GM23338 (cell line): ENCODE measurements at regions not wholly inside any gene's neighbourhood (a gene's known extent, or its start where the extent isn't known, plus 50 kb on each side); places are given as distances from the start of the nearest gene placed in this dataset.
"Not testable (repeated sequence)": the region's sequence is repeated elsewhere in the genome, so short reads cannot be mapped to it uniquely, and the experiment has no call there.

Experiments used
- ATAC-seq: fragments of 200-7000 bp; cut with Tn5 transposase; 3 replicates; pipeline ENCODE4 v1.9.1; 2020
- DNase-seq: peaks from one replicate; pipeline ENCODE4 v3.0.0-alpha.2; 2015; ENCODE audit warnings: low spot score
- H2AFZ ChIP-seq: fragments of 200-600 bp; sonication (generic); 2 replicates; pipeline ENCODE4 v1.8.0; 2016; ENCODE audit warnings: antibody characterized with exemption, mild to moderate bottlenecking, moderate library complexity
- H3F3A ChIP-seq: fragments of 200-600 bp; sonication (generic); replicated peaks from 2 replicates; pipeline ENCODE4 v1.8.0; 2017; ENCODE audit warnings: antibody characterized with exemption, mixed run types, low read depth
- H3K27ac ChIP-seq: fragments of 200-600 bp; sonication (generic); 2 replicates; pipeline ENCODE4 v1.6.1; 2016; ENCODE audit warnings: low read depth
- H3K27me3 ChIP-seq: fragments of 200-600 bp; sonication (generic); 2 replicates; pipeline ENCODE4 v1.8.0; 2016; ENCODE audit warnings: mild to moderate bottlenecking, mixed run types, moderate library complexity; ENCODE audit not compliant: insufficient read depth
- H3K36me3 ChIP-seq: fragments of 200-600 bp; sonication (generic); 2 replicates; pipeline ENCODE4 v1.8.0; 2016; ENCODE audit warnings: mild to moderate bottlenecking; ENCODE audit not compliant: insufficient read depth
- H3K4me1 ChIP-seq: fragments of 200-600 bp; sonication (generic); 2 replicates; pipeline ENCODE4 v1.8.0; 2016; ENCODE audit warnings: mild to moderate bottlenecking, moderate library complexity; ENCODE audit not compliant: insufficient read depth
- H3K4me2 ChIP-seq: fragments of 200-600 bp; sonication (generic); 2 replicates; pipeline ENCODE4 v1.7.1; 2017; ENCODE audit warnings: mixed run types
- H3K4me3 ChIP-seq: fragments of 200-600 bp; sonication (generic); 2 replicates; pipeline ENCODE4 v1.6.1; 2016; ENCODE audit warnings: mixed run types
- H3K79me2 ChIP-seq: fragments of 200-600 bp; sonication (generic); replicated peaks from 2 replicates; pipeline ENCODE4 v1.8.0; 2017; ENCODE audit warnings: mild to moderate bottlenecking; ENCODE audit not compliant: insufficient read depth
- H3K9me2 ChIP-seq: fragments of 200-600 bp; sonication (generic); 2 replicates; pipeline ENCODE4 v1.8.0; 2017; ENCODE audit not compliant: insufficient read depth
- H4K20me1 ChIP-seq: fragments of 200-600 bp; sonication (generic); replicated peaks from 2 replicates; pipeline ENCODE4 v1.8.0; 2017; ENCODE audit warnings: mild to moderate bottlenecking; ENCODE audit not compliant: insufficient read depth
- H3K27ac Mint-ChIP-seq: 2 replicates; pipeline ENCODE4 v1.8.0; 2020; ENCODE audit warnings: inconsistent platforms, mild to moderate bottlenecking, moderate library complexity, mixed read lengths
- H3K27me3 Mint-ChIP-seq: 3 replicates; pipeline ENCODE4 v1.8.0; 2022; ENCODE audit warnings: low read depth, mild to moderate bottlenecking, moderate library complexity, mixed read lengths, inconsistent platforms; ENCODE audit not compliant: insufficient read depth, poor library complexity
- H3K36me3 Mint-ChIP-seq: 3 replicates; pipeline ENCODE4 v1.8.0; 2021; ENCODE audit warnings: low read depth, mild to moderate bottlenecking, inconsistent platforms, moderate library complexity, mixed read lengths
- H3K4me1 Mint-ChIP-seq: 3 replicates; pipeline ENCODE4 v1.8.0; 2020; ENCODE audit warnings: mild to moderate bottlenecking, inconsistent platforms, mixed read lengths
- H3K4me3 Mint-ChIP-seq: 3 replicates; pipeline ENCODE4 v1.8.0; 2021; ENCODE audit warnings: moderate library complexity, mild to moderate bottlenecking, inconsistent platforms, mixed read lengths
- H3K9me3 Mint-ChIP-seq: 3 replicates; pipeline ENCODE4 v1.8.0; 2020; ENCODE audit warnings: moderate library complexity, mild to moderate bottlenecking, inconsistent platforms, mixed read lengths
- NANOG ChIP-seq: IDR thresholded peaks from 2 replicates; pipeline ENCODE4 v1.6.1; 2016; ENCODE audit warnings: antibody characterized with exemption, borderline replicate concordance
- ZNF114 ChIP-seq: fragments of 250-450 bp; sonication (Bioruptor Pico); IDR thresholded peaks from 2 replicates; pipeline ENCODE4 v1.5.0; 2020; ENCODE audit warnings: mild to moderate bottlenecking, moderate library complexity
- TF ChIP-seq, protein P1 (sequence below): IDR thresholded peaks from one replicate; pipeline ENCODE4 v1.6.1; 2018; ENCODE audit warnings: antibody characterized with exemption; ENCODE audit not compliant: unreplicated experiment

DNA sequence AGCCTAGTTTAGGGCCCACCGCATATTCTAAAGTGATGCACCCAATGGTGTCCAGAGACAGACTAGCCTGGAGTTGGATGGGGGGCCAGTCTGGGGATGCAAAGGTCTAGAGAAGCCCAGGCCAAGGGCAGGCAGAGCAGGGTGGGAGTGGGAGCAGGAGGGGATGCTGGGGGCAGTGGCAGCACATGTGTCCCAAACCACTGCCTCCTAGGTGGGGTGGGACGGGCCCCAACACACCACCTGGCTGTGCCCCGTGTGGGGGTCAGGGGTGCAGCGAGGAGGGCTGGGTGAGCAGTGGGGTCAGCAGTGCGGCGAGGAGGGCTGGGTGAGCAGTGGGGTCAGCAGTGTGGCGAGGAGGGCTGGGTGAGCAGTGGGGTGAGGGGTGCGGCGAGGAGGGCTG, 92.7 kb downstream of the METRNL start:
- not testable (repeated sequence) for ATAC-seq

GRCh38 chr17:83172646-83173045, 93.2 kb downstream of the METRNL start:
- H3K4me1 Mint-ChIP-seq, H3K27ac ChIP-seq, H3K4me1 ChIP-seq, H2AFZ ChIP-seq, H3K36me3 Mint-ChIP-seq, H3K4me2 ChIP-seq, H3K9me3 Mint-ChIP-seq, H4K20me1 ChIP-seq, H3K27ac Mint-ChIP-seq, H3K4me3 ChIP-seq, H3K9me2 ChIP-seq, H3K79me2 ChIP-seq, H3F3A ChIP-seq, H3K27me3 ChIP-seq, DNase-seq, ATAC-seq, H3K36me3 ChIP-seq, H3K4me3 Mint-ChIP-seq, H3K27me3 Mint-ChIP-seq: not testable (repeated sequence)

More for the DNA sequence above, 92.7 kb downstream of the METRNL start:
- H3K4me1 ChIP-seq, H4K20me1 ChIP-seq, H3K27ac Mint-ChIP-seq, H3K27me3 ChIP-seq, H3K36me3 ChIP-seq, H3K79me2 ChIP-seq, H3K36me3 Mint-ChIP-seq, H3K9me3 Mint-ChIP-seq, H3K9me2 ChIP-seq, H3K4me3 Mint-ChIP-seq, DNase-seq, H3K4me3 ChIP-seq, H3K27me3 Mint-ChIP-seq, H3F3A ChIP-seq, H3K4me1 Mint-ChIP-seq, H3K4me2 ChIP-seq, H3K27ac ChIP-seq: not testable (repeated sequence)
- peak overlapping the region; percentile 53; the same call in 1 of the 2 replicates for H2AFZ ChIP-seq

DNA sequence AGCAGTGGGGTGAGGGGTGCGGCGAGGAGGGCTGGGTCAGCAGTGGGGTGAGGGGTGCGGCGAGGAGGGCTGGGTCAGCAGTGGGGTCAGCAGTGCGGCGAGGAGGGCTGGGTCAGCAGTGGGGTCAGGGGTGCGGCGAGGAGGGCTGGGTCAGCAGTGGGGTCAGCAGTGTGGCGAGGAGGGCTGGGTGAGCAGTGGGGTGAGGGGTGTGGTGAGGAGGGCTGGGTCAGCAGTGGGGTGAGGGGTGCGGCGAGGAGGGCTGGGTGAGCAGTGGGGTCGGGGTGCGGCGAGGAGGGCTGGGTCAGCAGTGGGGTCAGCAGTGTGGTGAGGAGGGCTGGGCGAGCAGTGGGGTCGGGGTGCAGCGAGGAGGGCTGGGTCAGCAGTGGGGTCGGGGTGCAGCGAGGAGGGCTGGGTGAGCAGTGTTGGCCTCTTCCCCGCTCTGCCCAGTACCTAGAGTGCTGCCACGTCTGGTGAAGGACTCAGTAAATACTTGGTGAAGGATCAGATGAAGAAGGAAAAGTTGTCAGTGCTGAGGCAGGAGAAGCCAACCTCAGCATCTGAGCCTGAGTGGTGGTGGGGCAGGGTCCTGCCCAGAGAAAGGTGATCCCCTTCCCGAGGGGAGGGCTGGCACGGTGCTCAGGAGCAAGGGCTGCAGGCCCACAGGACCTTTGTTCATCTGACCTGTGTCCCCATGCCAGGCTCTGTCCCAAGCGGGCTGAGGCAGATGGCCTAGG, 93.9 kb downstream of the METRNL start:
- not testable (repeated sequence) for ATAC-seq, DNase-seq, H3K9me3 Mint-ChIP-seq

GRCh38 chr17:83173914-83174361, 94.5 kb downstream of the METRNL start:
- no peaks in the 10 kb centered on the region for H3K36me3 Mint-ChIP-seq

More for the DNA sequence above, 93.9 kb downstream of the METRNL start:
- not testable (repeated sequence) for H3F3A ChIP-seq, H3K27me3 Mint-ChIP-seq, H3K4me1 Mint-ChIP-seq, H3K4me3 ChIP-seq, H4K20me1 ChIP-seq, H3K79me2 ChIP-seq, H3K4me1 ChIP-seq, H3K36me3 ChIP-seq, H2AFZ ChIP-seq, H3K27me3 ChIP-seq, H3K9me2 ChIP-seq, H3K4me2 ChIP-seq, H3K36me3 Mint-ChIP-seq, H3K4me3 Mint-ChIP-seq, H3K27ac ChIP-seq, H3K27ac Mint-ChIP-seq

More at GRCh38 chr17:83173914-83174361, 94.5 kb downstream of the METRNL start:
- Histone ChIP-seq H3K36me3 (no peaks in the 10 kb centered on the region), H3K27ac (no peak overlapping the region), H3K4me3 (no peak overlapping the region), H3K4me1 (no peaks in the 10 kb centered on the region), H3K79me2 (no peaks in the 10 kb centered on the region), H4K20me1 (no peaks in the 10 kb centered on the region), H3K4me2 (no peak overlapping the region), H3K9me2 (peaks cover 3% of the 10 kb centered on the region; the same call in 1 of the 2 replicates), H3K27me3 (no peaks in the 10 kb centered on the region), H3F3A (no peaks in the 10 kb centered on the region), H2AFZ (no peak overlapping the region)
- ATAC-seq (no peak), DNase-seq (no peak)
- Mint-ChIP-seq H3K4me1 (peaks cover 8% of the 10 kb centered on the region), H3K4me3 (no peak overlapping the region), H3K27me3 (peaks cover 5% of the 10 kb centered on the region), H3K27ac (no peak overlapping the region), H3K9me3 (no peaks in the 10 kb centered on the region)
- TF ChIP-seq NANOG (no peak), ZNF114 (no peak)
- TF ChIP-seq, protein P1, sequence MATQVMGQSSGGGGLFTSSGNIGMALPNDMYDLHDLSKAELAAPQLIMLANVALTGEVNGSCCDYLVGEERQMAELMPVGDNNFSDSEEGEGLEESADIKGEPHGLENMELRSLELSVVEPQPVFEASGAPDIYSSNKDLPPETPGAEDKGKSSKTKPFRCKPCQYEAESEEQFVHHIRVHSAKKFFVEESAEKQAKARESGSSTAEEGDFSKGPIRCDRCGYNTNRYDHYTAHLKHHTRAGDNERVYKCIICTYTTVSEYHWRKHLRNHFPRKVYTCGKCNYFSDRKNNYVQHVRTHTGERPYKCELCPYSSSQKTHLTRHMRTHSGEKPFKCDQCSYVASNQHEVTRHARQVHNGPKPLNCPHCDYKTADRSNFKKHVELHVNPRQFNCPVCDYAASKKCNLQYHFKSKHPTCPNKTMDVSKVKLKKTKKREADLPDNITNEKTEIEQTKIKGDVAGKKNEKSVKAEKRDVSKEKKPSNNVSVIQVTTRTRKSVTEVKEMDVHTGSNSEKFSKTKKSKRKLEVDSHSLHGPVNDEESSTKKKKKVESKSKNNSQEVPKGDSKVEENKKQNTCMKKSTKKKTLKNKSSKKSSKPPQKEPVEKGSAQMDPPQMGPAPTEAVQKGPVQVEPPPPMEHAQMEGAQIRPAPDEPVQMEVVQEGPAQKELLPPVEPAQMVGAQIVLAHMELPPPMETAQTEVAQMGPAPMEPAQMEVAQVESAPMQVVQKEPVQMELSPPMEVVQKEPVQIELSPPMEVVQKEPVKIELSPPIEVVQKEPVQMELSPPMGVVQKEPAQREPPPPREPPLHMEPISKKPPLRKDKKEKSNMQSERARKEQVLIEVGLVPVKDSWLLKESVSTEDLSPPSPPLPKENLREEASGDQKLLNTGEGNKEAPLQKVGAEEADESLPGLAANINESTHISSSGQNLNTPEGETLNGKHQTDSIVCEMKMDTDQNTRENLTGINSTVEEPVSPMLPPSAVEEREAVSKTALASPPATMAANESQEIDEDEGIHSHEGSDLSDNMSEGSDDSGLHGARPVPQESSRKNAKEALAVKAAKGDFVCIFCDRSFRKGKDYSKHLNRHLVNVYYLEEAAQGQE, result no peak
